Smooth muscle cell (in vitro differentiated cells): ENCODE measurements at regions not wholly inside any gene's neighbourhood (a gene's known extent, or its start where the extent isn't known, plus 50 kb on each side); places are given as distances from the start of the nearest gene placed in this dataset.

Source experiments
- DNase-seq: peaks from one replicate; lab custom pipeline; 2025; ENCODE audit not compliant: unreplicated experiment; lab: John Stamatoyannopoulos, UW
- H2AFZ ChIP-seq: fragments of 200-600 bp; sonication (generic); 2 replicates; pipeline ENCODE4 v1.6.0; 2016; ENCODE audit warnings: antibody characterized with exemption, low read depth, mild to moderate bottlenecking
- H3F3A ChIP-seq: fragments of 200-600 bp; sonication (generic); 2 replicates; pipeline ENCODE4 v1.6.0; 2017; ENCODE audit warnings: antibody characterized with exemption, low read depth
- H3K27ac ChIP-seq: fragments of 200-600 bp; sonication (generic); 2 replicates; pipeline ENCODE4 v1.5.1; 2016; ENCODE audit warnings: low read depth, mild to moderate bottlenecking
- H3K27me3 ChIP-seq: fragments of 200-600 bp; sonication (generic); 2 replicates; pipeline ENCODE4 v1.6.1; 2016; ENCODE audit warnings: low read depth, mild to moderate bottlenecking
- H3K36me3 ChIP-seq: fragments of 200-600 bp; sonication (generic); 2 replicates; pipeline ENCODE4 v1.5.1; 2016; ENCODE audit warnings: low read depth
- H3K4me1 ChIP-seq: fragments of 200-600 bp; sonication (generic); 2 replicates; pipeline ENCODE4 v1.5.1; 2016; ENCODE audit warnings: low read depth
- H3K4me2 ChIP-seq: fragments of 200-600 bp; sonication (generic); 2 replicates; pipeline ENCODE4 v1.6.0; 2016; ENCODE audit warnings: mild to moderate bottlenecking
- H3K4me3 ChIP-seq: fragments of 200-600 bp; sonication (generic); 2 replicates; pipeline ENCODE4 v1.5.1; 2016; ENCODE audit warnings: mild to moderate bottlenecking
- H3K79me2 ChIP-seq: fragments of 200-600 bp; sonication (generic); 2 replicates; pipeline ENCODE4 v1.6.0; 2016; ENCODE audit warnings: low read depth, mild to moderate bottlenecking
- H3K9ac ChIP-seq: fragments of 200-600 bp; sonication (generic); 2 replicates; pipeline ENCODE4 v1.6.0; 2016; ENCODE audit warnings: low read depth
- H3K9me3 ChIP-seq: fragments of 200-600 bp; sonication (generic); replicated peaks from 2 replicates; pipeline ENCODE4 v1.5.1; 2016; ENCODE audit warnings: low read depth
- H4K20me1 ChIP-seq: fragments of 200-600 bp; sonication (generic); 2 replicates; pipeline ENCODE4 v1.6.0; 2016; ENCODE audit warnings: low read depth
- WGBS: methylation state at CpG from one replicate; pipeline ENCODE4 v1.1.7; 2016; ENCODE audit warnings: low lambda C conversion rate; 5-methylcytosine and 5-hydroxymethylcytosine counted together
- TF ChIP-seq, protein P1 (sequence below): fragments of 200-600 bp; sonication (generic); IDR thresholded peaks from 2 replicates; pipeline ENCODE4 v1.5.1; 2017; ENCODE audit warnings: borderline replicate concordance, mild to moderate bottlenecking, antibody characterized with exemption; ENCODE audit not compliant: insufficient read depth, poor library complexity, severe bottlenecking

- TF ChIP-seq, protein P1, sequence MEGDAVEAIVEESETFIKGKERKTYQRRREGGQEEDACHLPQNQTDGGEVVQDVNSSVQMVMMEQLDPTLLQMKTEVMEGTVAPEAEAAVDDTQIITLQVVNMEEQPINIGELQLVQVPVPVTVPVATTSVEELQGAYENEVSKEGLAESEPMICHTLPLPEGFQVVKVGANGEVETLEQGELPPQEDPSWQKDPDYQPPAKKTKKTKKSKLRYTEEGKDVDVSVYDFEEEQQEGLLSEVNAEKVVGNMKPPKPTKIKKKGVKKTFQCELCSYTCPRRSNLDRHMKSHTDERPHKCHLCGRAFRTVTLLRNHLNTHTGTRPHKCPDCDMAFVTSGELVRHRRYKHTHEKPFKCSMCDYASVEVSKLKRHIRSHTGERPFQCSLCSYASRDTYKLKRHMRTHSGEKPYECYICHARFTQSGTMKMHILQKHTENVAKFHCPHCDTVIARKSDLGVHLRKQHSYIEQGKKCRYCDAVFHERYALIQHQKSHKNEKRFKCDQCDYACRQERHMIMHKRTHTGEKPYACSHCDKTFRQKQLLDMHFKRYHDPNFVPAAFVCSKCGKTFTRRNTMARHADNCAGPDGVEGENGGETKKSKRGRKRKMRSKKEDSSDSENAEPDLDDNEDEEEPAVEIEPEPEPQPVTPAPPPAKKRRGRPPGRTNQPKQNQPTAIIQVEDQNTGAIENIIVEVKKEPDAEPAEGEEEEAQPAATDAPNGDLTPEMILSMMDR: no peak
- no peaks in the 10 kb centered on the region for H3K27me3 ChIP-seq
- no peaks in the 10 kb centered on the region for H4K20me1 ChIP-seq
- H3K4me3 ChIP-seq: no peak overlapping the region
- H2AFZ ChIP-seq: no peak overlapping the region
- no peaks in the 10 kb centered on the region for H3K9me3 ChIP-seq
- H3K9ac ChIP-seq: no peak overlapping the region
- H3K36me3 ChIP-seq: no peaks in the 10 kb centered on the region
- WGBS: 95% methylated on average over 3 of the region's 3 CpGs
- H3K27ac ChIP-seq: no peak overlapping the region
- H3K79me2 ChIP-seq: no peaks in the 10 kb centered on the region
- H3F3A ChIP-seq: peaks cover 7% of the 10 kb centered on the region
- H3K4me2 ChIP-seq: no peak overlapping the region
- DNase-seq: no peak
- peaks cover 12% of the 10 kb centered on the region for H3K4me1 ChIP-seq
These were observed 350.2 kb downstream of the FBXO15 start for GRCh38 chr18:73797419-73797818.

DNA sequence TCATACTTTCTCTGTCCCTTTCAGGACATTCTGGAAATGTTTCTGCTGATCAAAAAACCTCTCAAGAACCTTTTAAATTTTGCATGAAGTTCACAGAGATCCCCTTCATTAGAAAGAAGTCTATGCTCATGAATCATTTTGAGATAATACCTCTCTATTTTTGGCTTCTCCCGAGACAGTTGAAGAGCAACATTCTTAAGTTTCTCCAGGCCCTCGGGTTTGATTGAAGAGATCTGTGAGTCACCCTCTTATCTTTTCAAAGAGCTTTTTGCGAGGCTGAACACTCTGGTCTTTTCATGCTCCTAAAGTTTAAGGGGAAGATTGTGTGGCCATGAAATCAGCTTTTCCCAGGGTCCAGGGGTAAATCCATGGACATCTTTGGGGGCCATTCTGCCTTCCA, 354.2 kb downstream of the FBXO15 start:
- Histone ChIP-seq H3K4me1 (peaks cover 22% of the 10 kb centered on the region), H3K9me3 (no peaks in the 10 kb centered on the region), H2AFZ (peak overlapping the region; percentile 62), H3K4me3 (no peak overlapping the region), H3K36me3 (no peaks in the 10 kb centered on the region), H3K4me2 (peak overlapping the region; percentile 82), H4K20me1 (no peaks in the 10 kb centered on the region), H3F3A (peaks cover 14% of the 10 kb centered on the region), H3K27ac (peak overlapping the region; percentile 86), H3K9ac (peak overlapping the region; percentile 7), H3K79me2 (no peaks in the 10 kb centered on the region), H3K27me3 (no peaks in the 10 kb centered on the region)
- no peak for DNase-seq
- TF ChIP-seq, protein P1: no peak
- 0% methylated on average over 3 of the region's 3 CpGs for WGBS

- no peak for DNase-seq
These were observed 356.6 kb downstream of the FBXO15 start for GRCh38 chr18:73791081-73791480.

DNA sequence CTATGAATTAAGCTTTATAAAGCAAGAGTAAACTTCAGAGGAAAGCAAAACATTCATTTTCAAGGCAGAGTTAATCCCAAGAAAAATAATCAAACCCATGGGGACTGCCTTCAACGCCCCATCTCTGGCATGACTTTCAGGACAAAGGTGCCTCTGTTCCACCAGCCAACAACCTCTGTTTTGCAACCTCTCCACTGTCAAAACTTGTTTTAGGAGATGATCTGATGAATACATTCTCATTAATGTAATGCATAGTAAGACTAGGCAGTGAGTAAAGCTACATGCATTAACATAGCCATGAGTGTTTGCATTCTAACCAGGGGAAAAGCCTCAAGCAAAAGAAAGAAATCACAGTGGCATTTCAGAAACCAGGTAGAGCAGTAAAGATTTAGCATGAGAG, 357.0 kb downstream of the FBXO15 start:
- TF ChIP-seq, protein P1: no peak
- H3K27ac ChIP-seq: peak overlapping the region; percentile 61
- no peak overlapping the region for H3K9ac ChIP-seq
- WGBS: 61% methylated on average over 1 of the region's 1 CpG
- H3K36me3 ChIP-seq: no peaks in the 10 kb centered on the region
- no peak overlapping the region for H3K4me3 ChIP-seq
- no peaks in the 10 kb centered on the region for H3K9me3 ChIP-seq
- H3F3A ChIP-seq: peaks cover 14% of the 10 kb centered on the region
- H2AFZ ChIP-seq: peak overlapping the region; percentile 7
- no peaks in the 10 kb centered on the region for H3K79me2 ChIP-seq
- peak overlapping the region; percentile 7 for H3K4me2 ChIP-seq
- H4K20me1 ChIP-seq: no peaks in the 10 kb centered on the region
- DNase-seq: no peak
- peaks cover 22% of the 10 kb centered on the region for H3K4me1 ChIP-seq
- H3K27me3 ChIP-seq: no peaks in the 10 kb centered on the region

More at GRCh38 chr18:73791081-73791480, 356.6 kb downstream of the FBXO15 start:
- H3K27me3 ChIP-seq: no peaks in the 10 kb centered on the region
- no peaks in the 10 kb centered on the region for H3K9me3 ChIP-seq
- WGBS: 59% methylated on average over 4 of the region's 4 CpGs
- peak overlapping the region; percentile 7 for H3K4me2 ChIP-seq
- no peaks in the 10 kb centered on the region for H4K20me1 ChIP-seq
- H3F3A ChIP-seq: peaks cover 14% of the 10 kb centered on the region
- no peaks in the 10 kb centered on the region for H3K79me2 ChIP-seq
- H3K4me1 ChIP-seq: peaks cover 22% of the 10 kb centered on the region
- no peak overlapping the region for H2AFZ ChIP-seq
- H3K4me3 ChIP-seq: no peak overlapping the region
- no peaks in the 10 kb centered on the region for H3K36me3 ChIP-seq
- H3K9ac ChIP-seq: no peak overlapping the region
- peak overlapping the region; percentile 61 for H3K27ac ChIP-seq
- TF ChIP-seq, protein P1: no peak
